ENCODE measurements at regions not wholly inside any gene's neighbourhood (a gene's known extent, or its start where the extent isn't known, plus 50 kb on each side); places are given as distances from the start of the nearest gene placed in this dataset.

GRCh38 chr4:94015956-94016355, 187.4 kb downstream of the ATOH1 start:
- TF ChIP-seq CTCF (conservative IDR thresholded peaks at IDR 0.05; ENCODE audit: low read length) (no peak), EZH2phosphoT487 (IDR thresholded peaks at IDR 0.05; ENCODE audit: borderline replicate concordance) (no peak)

Data from Loucy (cell line).